Fibroblast of gingiva (primary cell): ENCODE measurements at regions not wholly inside any gene's neighbourhood (a gene's known extent, or its start where the extent isn't known, plus 50 kb on each side); places are given as distances from the start of the nearest gene placed in this dataset.

Source experiments
- DNase-seq: peaks from one replicate; pipeline ENCODE4 v3.0.0-alpha.2; 2011; ENCODE audit warnings: low read depth

GRCh38 chr14:49971156-49972130 lies 78.6 kb downstream of the ARF6 start:
- peak; percentile 94 for DNase-seq

GRCh38 chr14:49972131-49972671 lies 79.3 kb downstream of the ARF6 start:
- DNase-seq, result peak; percentile 80

- peak; percentile 90 for DNase-seq
Observed at GRCh38 chr14:49972823-49973222, 79.9 kb downstream of the ARF6 start.

- DNase-seq, result peak; percentile 89
Observed at GRCh38 chr14:49975276-49975675, 82.4 kb downstream of the ARF6 start.

GRCh38 chr14:49975799-49976198 lies 82.9 kb downstream of the ARF6 start:
- DNase-seq, result peak; percentile 39

- no peak for DNase-seq
Observed at GRCh38 chr14:49977126-49977841, 84.4 kb downstream of the ARF6 start.

- no peak for DNase-seq
Observed at GRCh38 chr14:49980027-49980426, 87.1 kb downstream of the ARF6 start.

GRCh38 chr14:49982082-49982481 lies 89.2 kb downstream of the ARF6 start:
- DNase-seq, result no peak

GRCh38 chr14:49982501-49982951 lies 89.6 kb downstream of the ARF6 start:
- DNase-seq, result peak; percentile 98

GRCh38 chr14:49984424-49984823 lies 91.5 kb downstream of the ARF6 start:
- DNase-seq, result peak; percentile 31

- peak; percentile 42 for DNase-seq
Observed at GRCh38 chr14:49986343-49987014, 93.6 kb downstream of the ARF6 start.

GRCh38 chr14:49988080-49988990 lies 95.5 kb downstream of the ARF6 start:
- no peak for DNase-seq

GRCh38 chr14:49989966-49990365 lies 97.1 kb downstream of the ARF6 start:
- DNase-seq, result no peak

- DNase-seq, result no peak
Observed at GRCh38 chr14:49991491-49991890, 98.6 kb downstream of the ARF6 start.

GRCh38 chr14:49992036-49992435 lies 99.2 kb downstream of the ARF6 start:
- no peak for DNase-seq

GRCh38 chr14:49992448-49992847 lies 99.6 kb downstream of the ARF6 start:
- no peak for DNase-seq

- peak; percentile 81 for DNase-seq
Observed at GRCh38 chr14:49992901-49993339, 100.0 kb downstream of the ARF6 start.

- no peak for DNase-seq
Observed at GRCh38 chr14:49993565-49993964, 100.7 kb downstream of the ARF6 start.

GRCh38 chr14:49994951-49995561 lies 102.2 kb downstream of the ARF6 start:
- DNase-seq, result no peak

- no peak for DNase-seq
Observed at GRCh38 chr14:49997991-49998390, 105.1 kb downstream of the ARF6 start.
